B cell (primary cell): ENCODE measurements at regions not wholly inside any gene's neighbourhood (a gene's known extent, or its start where the extent isn't known, plus 50 kb on each side); places are given as distances from the start of the nearest gene placed in this dataset.

Source experiments
- ATAC-seq: fragments of 200-7000 bp; cut with Tn5 transposase; one replicate; pipeline ENCODE4 v1.10.0; 2021; ENCODE audit warnings: low read depth, mild to moderate bottlenecking, moderate number of reproducible peaks, moderate library complexity
- CTCF ChIA-PET: fragments of 350-600 bp; sonication (Branson Sonifier 250); formaldehyde crosslinking; loops from one replicate; lab custom pipeline; 2021; ENCODE audit warnings: antibody characterized with exemption, inconsistent platforms; lab: Charles Lee
- POLR2A ChIA-PET: fragments of 350-600 bp; sonication (Branson Sonifier 250); formaldehyde crosslinking; loops from one replicate; lab custom pipeline; 2021; ENCODE audit warnings: antibody characterized with exemption; lab: Charles Lee
- DNase-seq: peaks from one replicate; pipeline ENCODE4 v3.0.0; 2013
- H2AFZ ChIP-seq: 2 replicates; pipeline ENCODE4 v1.6.1; 2012; ENCODE audit warnings: mild to moderate bottlenecking, low read depth, low read length; ENCODE audit not compliant: insufficient read depth, poor library complexity, severe bottlenecking
- H3K27ac ChIP-seq, 2 donors: 1 replicate in 1 of 2; 2 replicates in 1 of 2; pipeline ENCODE4 v1.5.1; 2012 to 2013; ENCODE audit warnings: low read length in 2 of 2, mild to moderate bottlenecking in 2 of 2, moderate library complexity in 1 of 2
- H3K27me3 ChIP-seq, 4 experiments: fragments of 200-600 bp in 1 of 4; sonication (generic) in 1 of 4; replicated peaks in 1 of 4; 1 replicate in 2 of 4; 2 replicates in 2 of 4; pipeline versions ENCODE4 v1.6.1 to v1.7.0; 2013 to 2016; ENCODE audit warnings: low read length in 3 of 4, mild to moderate bottlenecking in 2 of 4, mixed read lengths in 1 of 4, moderate library complexity in 1 of 4; ENCODE audit not compliant: insufficient read depth in 4 of 4, control insufficient read depth in 3 of 4; ENCODE audit errors: control extremely low read depth in 1 of 4
- H3K36me3 ChIP-seq, 2 experiments: replicated peaks in 1 of 2; 1 replicate in 1 of 2; 2 replicates in 1 of 2; pipeline versions ENCODE4 v1.6.1 to v1.7.1; 2013; ENCODE audit warnings: low read length in 1 of 2; ENCODE audit not compliant: insufficient read depth in 2 of 2, control insufficient read depth in 1 of 2; ENCODE audit errors: control extremely low read depth in 1 of 2, extremely low read depth in 1 of 2
- H3K4me1 ChIP-seq, 2 donors: fragments of 200-600 bp in 1 of 2; sonication (generic) in 1 of 2; 1 replicate in 1 of 2; 2 replicates in 1 of 2; pipeline versions ENCODE4 v1.5.1 to v1.6.1; 2013 to 2017; ENCODE audit warnings: low read length in 2 of 2; ENCODE audit not compliant: control insufficient read depth in 2 of 2, insufficient read depth in 2 of 2
- H3K4me2 ChIP-seq: replicated peaks from 2 replicates; pipeline ENCODE3; 2012; ENCODE audit warnings: mild to moderate bottlenecking, low read depth, low read length; ENCODE audit not compliant: poor library complexity, severe bottlenecking
- H3K4me3 ChIP-seq, 5 experiments: fragments of 200-600 bp in 1 of 5; sonication (generic) in 1 of 5; 1 replicate in 3 of 5; 2 replicates in 2 of 5; pipeline versions ENCODE4 v1.5.1 to v1.7.0; 2011 to 2016; ENCODE audit warnings: low read length in 4 of 5, mild to moderate bottlenecking in 4 of 5, low read depth in 2 of 5, control low read depth in 1 of 5, moderate library complexity in 1 of 5; ENCODE audit not compliant: insufficient read depth in 1 of 5; ENCODE audit errors: control extremely low read depth in 1 of 5, extremely low read depth in 1 of 5
- H3K79me2 ChIP-seq: fragments of 200-600 bp; sonication (generic); one replicate; pipeline ENCODE4 v1.6.0; 2016; ENCODE audit warnings: low read length; ENCODE audit not compliant: control insufficient read depth, insufficient read depth
- H3K9ac ChIP-seq: fragments of 200-600 bp; sonication (generic); 2 replicates; pipeline ENCODE4 v1.6.1; 2017; ENCODE audit warnings: mild to moderate bottlenecking, low read length, moderate library complexity
- H3K9me3 ChIP-seq, 3 donors: one replicate each; pipeline versions ENCODE4 v1.6.1 to v1.7.1; 2013; ENCODE audit warnings: low read length in 2 of 3; ENCODE audit not compliant: control insufficient read depth in 2 of 3, insufficient read depth in 1 of 3; ENCODE audit errors: control extremely low read depth in 1 of 3
- H4K20me1 ChIP-seq: 2 replicates; pipeline ENCODE4 v1.6.0; 2012; ENCODE audit warnings: mild to moderate bottlenecking, low read length; ENCODE audit not compliant: insufficient read depth, control insufficient read depth, poor library complexity, severe bottlenecking
- H3K27ac Mint-ChIP-seq: one replicate; pipeline ENCODE4 v1.8.0; 2021; ENCODE audit warnings: mixed read lengths
- H3K27me3 Mint-ChIP-seq: one replicate; pipeline ENCODE4 v1.8.0; 2021; ENCODE audit warnings: mixed read lengths
- H3K4me1 Mint-ChIP-seq: one replicate; pipeline ENCODE4 v1.8.0; 2021; ENCODE audit warnings: mixed read lengths
- H3K4me3 Mint-ChIP-seq: one replicate; pipeline ENCODE4 v1.8.0; 2021; ENCODE audit warnings: mixed read lengths
- H3K9me3 Mint-ChIP-seq: one replicate; pipeline ENCODE4 v1.8.0; 2022; ENCODE audit warnings: mixed read lengths; ENCODE audit not compliant: insufficient read depth
- CTCF ChIP-seq: fragments of 200-600 bp; IDR thresholded peaks from one replicate; pipeline ENCODE4 v1.8.0; 2022; ENCODE audit warnings: antibody characterized with exemption, mild to moderate bottlenecking
- EZH2 ChIP-seq: IDR thresholded peaks from 2 replicates; pipeline ENCODE4 v1.6.1; 2012; ENCODE audit warnings: borderline replicate concordance, low read depth, mild to moderate bottlenecking, moderate library complexity, low read length; ENCODE audit not compliant: insufficient read depth, poor library complexity, severe bottlenecking
- WGBS: methylation state at CpG from one replicate; pipeline ENCODE4 v1.1.5; 2013; ENCODE audit warnings: missing lambda C conversion rate; ENCODE audit not compliant: insufficient coverage; 5-methylcytosine and 5-hydroxymethylcytosine counted together
- intact Hi-C: fragments of 100-400 bp; cut with micrococcal nuclease; formaldehyde crosslinking; loops from one replicate; pipeline ENCODE4 v1.10.0; 2022

- H3K27ac Mint-ChIP-seq: no peak overlapping the region
- POLR2A ChIA-PET: no interaction called here
- H3K4me1 Mint-ChIP-seq: no peaks in the 10 kb centered on the region
- ATAC-seq: no peak
- H3K27me3 ChIP-seq: no peaks in the 10 kb centered on the region
- no peaks in the 10 kb centered on the region for H3K79me2 ChIP-seq
- H3K36me3 ChIP-seq: no peaks in the 10 kb centered on the region
- no peak overlapping the region for H3K9ac ChIP-seq
- H3K27ac ChIP-seq: no peak overlapping the region
- H4K20me1 ChIP-seq: no peaks in the 10 kb centered on the region
- no peak for DNase-seq
- intact Hi-C loops: no loop called here
- no peak overlapping the region for H3K4me3 ChIP-seq
- H3K27me3 Mint-ChIP-seq: peaks cover 7% of the 10 kb centered on the region
- H3K4me3 Mint-ChIP-seq: no peak overlapping the region
- WGBS: 97% methylated on average over 28 of the region's 30 CpGs
- peaks cover 0 to 6% (median 0%) of the 10 kb centered on the region in 3 donors for H3K9me3 ChIP-seq
- H3K9me3 Mint-ChIP-seq: no peaks in the 10 kb centered on the region
- H2AFZ ChIP-seq: no peak overlapping the region
- no peaks in the 10 kb centered on the region for H3K4me1 ChIP-seq
- CTCF ChIA-PET: no interaction called here
- TF ChIP-seq EZH2: no peak
- no peak for TF ChIP-seq CTCF
- H3K4me2 ChIP-seq: no peak overlapping the region
Observed at GRCh38 chr3:87375231-87375682, 98.9 kb upstream of the POU1F1 start.

- H3K4me1 Mint-ChIP-seq: no peaks in the 10 kb centered on the region
- TF ChIP-seq EZH2: no peak
- Histone ChIP-seq H2AFZ (no peak overlapping the region), H3K4me3 (no peak overlapping the region), H3K4me2 (no peak overlapping the region), H3K9ac (no peak overlapping the region), H4K20me1 (no peaks in the 10 kb centered on the region), H3K9me3 (peaks cover 0 to 1% (median 0%) of the 10 kb centered on the region in 3 donors), H3K4me1 (no peaks in the 10 kb centered on the region), H3K79me2 (no peaks in the 10 kb centered on the region), H3K27ac (no peak overlapping the region), H3K36me3 (no peaks in the 10 kb centered on the region), H3K27me3 (no peaks in the 10 kb centered on the region)
- H3K9me3 Mint-ChIP-seq: no peaks in the 10 kb centered on the region
- H3K4me3 Mint-ChIP-seq: no peak overlapping the region
- intact Hi-C loops: no loop called here
- WGBS: no CpG with 5 or more reads among the region's 1 CpG
- H3K27ac Mint-ChIP-seq: no peak overlapping the region
- no peak for ATAC-seq
- ChIA-PET POLR2A (no interaction called here), CTCF (no interaction called here)
- peaks cover 10% of the 10 kb centered on the region for H3K27me3 Mint-ChIP-seq
- DNase-seq: no peak
Observed at GRCh38 chr3:87370007-87370406, 93.6 kb upstream of the POU1F1 start.
